ENCODE measurements at regions not wholly inside any gene's neighbourhood (a gene's known extent, or its start where the extent isn't known, plus 50 kb on each side); places are given as distances from the start of the nearest gene placed in this dataset.

GRCh38 chr14:26293909-26294308 is 303.9 kb downstream of the NOVA1 start:
- TF ChIP-seq CTCF (IDR thresholded peaks at IDR 0.05; ENCODE audit: low read depth, low read length) (no peak), EZH2phosphoT487 (IDR thresholded peaks at IDR 0.05; ENCODE audit: low read depth) (no peak)
